Keratinocyte (primary cell): ENCODE measurements at regions not wholly inside any gene's neighbourhood (a gene's known extent, or its start where the extent isn't known, plus 50 kb on each side); places are given as distances from the start of the nearest gene placed in this dataset.

Source experiments
- CTCF ChIP-seq, 3 experiments: IDR thresholded peaks in 1 of 3; conservative IDR thresholded peaks in 1 of 3; optimal IDR thresholded peaks in 1 of 3; 2 replicates in 2 of 3; 3 replicates in 1 of 3; pipeline versions ENCODE3 to v1.5.1; 2011; ENCODE audit warnings: low read length in 3 of 3, mild to moderate bottlenecking in 3 of 3, moderate library complexity in 2 of 3, control low read depth in 1 of 3, inconsistent platforms in 1 of 3; ENCODE audit not compliant: insufficient read depth in 2 of 3; ENCODE audit errors: extremely low read depth in 1 of 3
- EZH2 ChIP-seq: IDR thresholded peaks from one replicate; pipeline ENCODE4 v1.6.1; 2012; ENCODE audit warnings: inconsistent platforms, mild to moderate bottlenecking, low read length, moderate library complexity

- no peak for TF ChIP-seq CTCF (optimal IDR thresholded peaks at IDR 0.05 in 1 of 3, IDR thresholded peaks at IDR 0.05 in 1 of 3, conservative IDR thresholded peaks at IDR 0.05 in 1 of 3; ENCODE audit: extremely low read depth in 1 of 3, insufficient read depth in 2 of 3, low read length in 3 of 3)
- TF ChIP-seq EZH2 = no peak
Measured at GRCh38 chr7:13126347-13126746, 438.9 kb downstream of the ARL4A start.
